22Rv1 (cell line): ENCODE measurements at regions not wholly inside any gene's neighbourhood (a gene's known extent, or its start where the extent isn't known, plus 50 kb on each side); places are given as distances from the start of the nearest gene placed in this dataset.

Source experiments
- H3K27ac ChIP-seq: fragments of 450-650 bp; 2 replicates; pipeline ENCODE4 v1.5.1; 2017
- CTCF ChIP-seq: fragments of 450-650 bp; IDR thresholded peaks from 2 replicates; pipeline ENCODE4 v1.5.1; 2017; ENCODE audit warnings: mild to moderate bottlenecking
- ZFX ChIP-seq: fragments of 450-650 bp; IDR thresholded peaks from 2 replicates; pipeline ENCODE4 v1.6.1; 2017; ENCODE audit warnings: antibody characterized with exemption, borderline replicate concordance

- no peak overlapping the region for H3K27ac ChIP-seq
- no peak for TF ChIP-seq ZFX
- no peak for TF ChIP-seq CTCF
Observed at GRCh38 chr20:6407163-6407562, 284.3 kb upstream of the FERMT1 start.

GRCh38 chr20:6401893-6402557 lies 279.2 kb upstream of the FERMT1 start:
- TF ChIP-seq ZFX = no peak
- TF ChIP-seq CTCF = no peak
- H3K27ac ChIP-seq = no peak overlapping the region

- no peak overlapping the region for H3K27ac ChIP-seq
- TF ChIP-seq ZFX = no peak
- no peak for TF ChIP-seq CTCF
Observed at GRCh38 chr20:6397115-6397514, 274.3 kb upstream of the FERMT1 start.

GRCh38 chr20:6395695-6396094 lies 272.9 kb upstream of the FERMT1 start:
- H3K27ac ChIP-seq = no peak overlapping the region
- TF ChIP-seq CTCF (no peak), ZFX (no peak)

GRCh38 chr20:6388671-6389197 lies 265.9 kb upstream of the FERMT1 start:
- no peak overlapping the region for H3K27ac ChIP-seq
- TF ChIP-seq ZFX (no peak), CTCF (no peak)

- H3K27ac ChIP-seq = no peak overlapping the region
- no peak for TF ChIP-seq CTCF
Observed at GRCh38 chr20:6384956-6385486, 262.2 kb upstream of the FERMT1 start.

- no peak overlapping the region for H3K27ac ChIP-seq
- TF ChIP-seq CTCF (no peak), ZFX (no peak)
Observed at GRCh38 chr20:6384380-6384779, 261.6 kb upstream of the FERMT1 start.
